GM19025 (cell line): ENCODE measurements at regions not wholly inside any gene's neighbourhood (a gene's known extent, or its start where the extent isn't known, plus 50 kb on each side); places are given as distances from the start of the nearest gene placed in this dataset.

ENCODE experiments used
- ATAC-seq: cut with Tn5 transposase; IDR thresholded peaks from one replicate; pipeline ENCODE4 v1.9.1; 2021; ENCODE audit warnings: mild to moderate bottlenecking, low read depth, moderate library complexity; ENCODE audit not compliant: unreplicated experiment

- no peak for ATAC-seq
Measured at GRCh38 chr2:204042401-204042800, 105.8 kb downstream of the ICOS start.

DNA sequence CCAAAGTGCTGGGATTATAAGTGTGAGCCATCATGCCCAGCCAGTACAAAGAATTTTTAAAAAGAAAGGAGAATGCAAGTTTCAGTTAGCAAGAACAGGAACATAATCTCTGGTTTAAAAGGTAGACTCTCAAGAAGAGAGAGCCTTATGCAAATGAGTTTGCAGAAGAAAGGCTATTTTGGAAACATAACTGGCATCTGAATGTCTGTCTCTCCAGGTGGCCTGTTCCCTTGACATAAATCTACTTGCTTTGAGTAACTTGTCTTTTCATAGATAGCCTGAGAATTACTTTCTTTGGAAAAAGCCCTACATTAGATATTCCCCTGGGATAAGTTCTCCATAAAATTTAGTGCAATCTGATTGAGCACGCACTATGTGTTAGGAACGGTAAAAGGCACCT lies 109.6 kb downstream of the ICOS start:
- peak; percentile 70 for ATAC-seq

DNA sequence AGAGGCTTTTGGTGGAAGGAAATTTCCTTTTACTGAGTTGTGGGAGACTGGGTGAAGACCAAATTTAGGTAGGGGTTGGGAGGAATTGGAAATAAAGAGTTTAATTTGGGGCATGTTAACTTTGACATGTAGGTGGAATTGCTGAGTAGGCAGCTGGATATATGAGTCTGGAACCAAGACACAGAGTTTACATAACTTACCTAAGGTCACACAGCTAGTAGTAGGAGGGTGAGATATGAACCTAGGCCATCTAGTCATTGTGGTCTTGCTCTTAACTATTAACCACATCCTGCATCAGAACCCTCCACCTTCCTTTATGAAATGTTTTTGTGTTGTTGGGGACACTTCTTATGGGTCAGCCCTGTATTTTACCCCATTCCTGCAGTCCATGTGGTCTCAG lies 113.1 kb downstream of the ICOS start:
- ATAC-seq = peak; percentile 56

GRCh38 chr2:204050681-204051080 lies 114.1 kb downstream of the ICOS start:
- no peak for ATAC-seq

DNA sequence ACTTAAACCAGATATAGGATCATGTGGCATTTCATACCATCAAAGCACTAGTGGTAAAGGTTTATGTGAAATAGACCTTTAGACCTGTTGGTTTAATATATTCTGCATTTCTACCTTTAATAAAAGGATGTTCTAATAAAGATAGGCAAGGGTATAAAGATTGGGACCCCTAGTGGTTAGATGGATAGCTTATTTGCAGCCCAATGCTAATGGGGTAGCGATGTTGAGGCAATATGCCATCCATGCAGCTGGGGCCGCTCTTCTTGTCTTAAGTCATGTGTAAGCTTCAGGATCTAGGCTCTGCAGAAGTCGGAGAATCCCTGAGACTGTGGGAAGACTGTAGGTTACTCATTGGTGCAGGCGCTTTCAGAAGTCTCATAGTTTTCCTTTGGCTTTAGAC lies 114.9 kb downstream of the ICOS start:
- ATAC-seq = no peak

GRCh38 chr2:204051984-204052556 lies 115.5 kb downstream of the ICOS start:
- ATAC-seq = no peak

- no peak for ATAC-seq
Measured at GRCh38 chr2:204059016-204059415, 122.5 kb downstream of the ICOS start.

GRCh38 chr2:204060841-204061240 lies 124.3 kb downstream of the ICOS start:
- ATAC-seq = no peak

- ATAC-seq = no peak
Measured at GRCh38 chr2:204061241-204061640, 124.7 kb downstream of the ICOS start.

GRCh38 chr2:204064119-204064518 lies 127.6 kb downstream of the ICOS start:
- no peak for ATAC-seq

GRCh38 chr2:204065566-204065965 lies 129.0 kb downstream of the ICOS start:
- no peak for ATAC-seq

GRCh38 chr2:204066051-204066450 lies 129.5 kb downstream of the ICOS start:
- no peak for ATAC-seq

DNA sequence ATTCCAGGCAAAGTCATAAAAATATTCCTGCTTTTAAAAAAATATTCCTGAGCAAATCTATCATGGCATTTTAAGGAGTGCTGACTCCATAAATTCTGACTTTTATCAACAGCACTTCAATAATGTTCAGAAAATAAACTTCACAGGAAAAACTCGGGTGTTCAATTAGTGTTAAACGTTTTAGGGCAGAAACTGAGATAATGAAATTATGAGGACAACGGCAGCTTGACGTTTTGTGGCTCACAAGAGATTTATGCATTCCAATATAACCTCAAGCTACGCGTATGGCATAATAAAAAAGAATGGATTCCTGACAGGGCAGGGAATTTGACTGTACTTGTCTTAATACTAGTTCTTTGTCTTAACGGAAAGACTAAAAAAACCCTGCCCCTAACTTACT lies 133.2 kb downstream of the ICOS start:
- ATAC-seq = no peak

DNA sequence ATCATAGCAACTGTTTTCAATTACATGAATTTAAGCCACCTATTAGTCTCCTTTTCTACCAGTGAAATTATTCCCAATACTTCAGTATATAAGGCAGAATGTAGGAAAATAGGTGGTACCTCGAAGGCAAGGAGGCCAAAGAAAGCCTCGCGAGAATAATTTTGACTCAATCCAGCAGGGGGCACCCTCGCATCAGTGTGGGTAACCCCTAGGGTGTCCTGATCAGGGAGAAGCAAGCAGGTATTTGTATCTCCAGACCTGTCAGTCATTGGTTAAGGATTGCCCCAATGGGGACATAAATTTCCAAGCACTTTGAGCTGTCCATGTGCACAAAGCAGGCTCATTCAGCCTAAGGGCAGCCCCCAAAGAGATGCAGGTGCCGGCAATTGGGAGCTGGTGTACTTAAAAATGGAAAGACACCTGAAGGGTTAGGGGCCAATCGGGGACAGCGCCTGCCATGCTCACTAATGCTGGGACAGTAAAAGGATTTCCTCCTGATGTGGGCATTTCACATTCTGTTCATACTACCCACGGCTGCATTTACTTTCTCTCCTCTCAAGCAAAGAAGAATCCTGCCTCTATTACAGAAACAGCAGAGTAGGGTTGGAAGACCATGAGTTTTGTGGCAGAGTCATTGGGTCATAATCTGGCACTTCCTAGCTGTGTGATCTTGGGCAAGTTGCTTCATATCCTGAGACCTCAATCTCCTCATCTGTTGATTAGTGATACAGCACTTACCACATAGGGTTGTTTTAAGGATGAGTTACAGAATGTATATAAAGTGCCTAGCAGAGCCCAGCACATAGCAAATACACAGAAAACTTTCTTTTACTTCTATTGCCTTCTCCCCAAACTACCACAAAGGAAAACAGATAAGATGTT lies 136.1 kb downstream of the ICOS start:
- ATAC-seq = no peak

- ATAC-seq = no peak
Measured at GRCh38 chr2:204074456-204074855, 137.9 kb downstream of the ICOS start.

- ATAC-seq = no peak
Measured at GRCh38 chr2:204078003-204078698, 141.6 kb downstream of the ICOS start.

DNA sequence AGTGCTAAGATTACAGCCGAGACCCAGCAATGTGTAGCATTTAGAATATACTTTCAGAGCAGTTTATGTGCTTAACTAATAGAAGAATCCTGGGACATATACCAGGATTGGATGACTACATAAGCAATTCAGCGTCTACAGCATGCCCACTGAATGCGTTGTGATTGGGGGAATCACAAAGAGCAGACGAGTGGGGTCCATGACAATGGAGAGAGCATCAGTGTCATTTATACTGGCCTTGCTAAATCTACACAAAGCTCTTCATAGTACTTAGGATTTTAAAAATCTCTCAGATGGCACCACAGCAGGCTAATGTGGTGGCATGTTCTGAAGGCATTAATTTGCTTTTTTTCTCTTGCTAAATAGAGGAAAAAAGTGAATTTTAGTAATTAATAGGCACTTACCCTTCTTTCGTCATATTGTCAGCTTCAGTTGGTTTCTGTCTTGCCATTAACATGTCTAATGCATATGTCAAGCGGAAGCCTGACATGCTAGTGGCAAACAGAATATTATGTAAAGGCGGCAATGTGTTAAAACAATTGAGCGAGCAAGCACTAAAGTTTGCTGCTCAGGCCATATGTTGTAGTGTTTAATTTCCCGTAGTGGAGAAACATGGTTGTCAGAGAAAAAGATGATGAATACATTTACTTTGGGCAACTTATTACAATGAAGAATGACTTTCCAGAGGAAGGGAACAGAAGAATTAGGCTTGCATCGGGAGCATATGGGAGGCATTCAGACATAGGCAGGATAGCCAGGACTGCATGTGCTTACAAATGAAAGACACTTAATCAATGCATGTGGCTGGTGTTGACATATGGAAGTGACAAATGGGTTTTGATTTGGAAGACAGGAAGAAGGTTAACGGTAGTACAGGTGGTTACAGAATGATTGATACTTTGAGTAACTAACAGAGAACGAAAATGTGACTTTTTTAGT lies 145.2 kb downstream of the ICOS start:
- ATAC-seq = no peak

DNA sequence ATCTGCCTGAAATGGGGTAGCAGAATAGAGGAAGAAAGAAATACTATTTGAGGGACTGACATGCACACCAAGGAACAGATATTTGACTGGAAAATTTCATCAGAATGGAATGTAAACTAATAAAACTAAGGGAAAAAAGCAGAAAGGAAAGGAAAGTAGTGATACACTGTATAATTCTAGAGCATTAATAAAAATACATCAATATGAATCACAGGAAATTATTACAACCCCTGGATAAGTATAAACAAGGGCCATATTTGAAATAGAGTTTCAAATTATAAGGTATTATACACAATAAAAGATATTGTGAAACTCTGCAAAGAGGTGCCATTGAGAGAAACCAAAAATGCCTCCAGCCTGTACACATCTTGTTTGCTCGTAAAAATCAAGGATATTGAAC lies 149.6 kb downstream of the ICOS start:
- no peak for ATAC-seq

GRCh38 chr2:204089105-204089504 lies 152.5 kb downstream of the ICOS start:
- ATAC-seq = no peak

DNA sequence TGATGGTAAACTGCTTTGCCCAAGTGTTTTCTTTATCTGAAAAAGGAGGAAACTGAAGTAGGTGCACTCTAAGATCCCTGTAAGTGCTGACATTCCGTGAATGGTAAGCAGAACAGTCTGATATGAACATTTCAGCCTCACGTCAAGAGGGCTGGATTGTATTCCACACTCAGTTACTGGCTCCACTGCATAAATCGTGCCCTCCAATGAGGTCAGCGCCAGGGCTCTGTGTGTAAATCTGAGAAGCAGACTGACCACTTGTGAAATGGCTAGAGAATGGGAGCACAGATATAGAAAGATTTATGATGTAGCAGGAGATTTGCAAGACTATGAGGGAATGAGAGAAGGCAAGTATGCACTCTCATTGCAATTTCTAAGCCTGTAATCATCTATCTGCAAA lies 153.0 kb downstream of the ICOS start:
- no peak for ATAC-seq
